Natural killer cell treated with Interleukin-12 subunit alpha and Interleukin-12 subunit beta and Interleukin-15 and Interleukin-18, amount 100 ng/mL, for 72 hours (primary cell): ENCODE measurements at regions not wholly inside any gene's neighbourhood (a gene's known extent, or its start where the extent isn't known, plus 50 kb on each side); places are given as distances from the start of the nearest gene placed in this dataset.
"Not testable (repeated sequence)": the region's sequence is repeated elsewhere in the genome, so short reads cannot be mapped to it uniquely, and the experiment has no call there.

Source experiments
- ATAC-seq, 2 donors: fragments of 150-1000 bp; cut with Tn5 transposase in 1 of 2; sonication (Bioruptor Pico), chemical (Tn5 transposase) in 1 of 2; 2 replicates each; pipeline ENCODE4 v1.10.0; 2021
- DNase-seq: peaks from one replicate; pipeline ENCODE4 v3.0.0; 2022; ENCODE audit warnings: low spot score
- H3K27ac Mint-ChIP-seq, 2 donors: 1 replicate in 1 of 2; 2 replicates in 1 of 2; pipeline ENCODE4 v1.8.0; 2022; ENCODE audit warnings: mixed read lengths in 2 of 2, mild to moderate bottlenecking in 1 of 2, moderate library complexity in 1 of 2
- H3K27me3 Mint-ChIP-seq, 2 donors: 1 replicate in 1 of 2; 2 replicates in 1 of 2; pipeline ENCODE4 v1.8.0; 2022; ENCODE audit warnings: mixed read lengths in 2 of 2
- H3K36me3 Mint-ChIP-seq: one replicate; pipeline ENCODE4 v1.8.0; 2022; ENCODE audit warnings: mixed read lengths
- H3K4me1 Mint-ChIP-seq, 2 donors: 1 replicate in 1 of 2; 2 replicates in 1 of 2; pipeline ENCODE4 v1.8.0; 2022; ENCODE audit warnings: low read depth in 2 of 2, mixed read lengths in 2 of 2, mild to moderate bottlenecking in 1 of 2
- H3K4me3 Mint-ChIP-seq: one replicate; pipeline ENCODE4 v1.8.0; 2022; ENCODE audit warnings: mixed read lengths
- H3K9me3 Mint-ChIP-seq: 2 replicates; pipeline ENCODE4 v1.8.0; 2022; ENCODE audit warnings: mixed read lengths

DNA sequence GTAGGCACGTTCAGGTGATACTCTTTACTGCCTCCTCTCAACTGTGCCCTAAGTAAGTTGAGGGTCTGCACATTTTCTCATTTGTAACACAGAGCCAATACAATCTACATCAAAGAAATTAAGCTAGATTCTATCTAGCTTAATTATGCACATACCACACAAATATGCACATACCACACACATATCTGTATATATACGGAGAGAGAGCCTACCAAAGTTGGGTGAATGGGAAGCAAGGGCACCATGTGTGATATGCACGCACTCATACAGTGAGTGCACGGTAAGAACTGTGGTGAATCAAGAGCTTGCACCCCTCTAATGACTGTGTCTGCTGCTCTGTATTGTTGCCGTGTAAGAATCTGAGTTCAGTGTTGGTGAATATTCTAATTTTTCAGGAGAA lies 314.9 kb downstream of the ZNF326 start:
- Mint-ChIP-seq H3K27ac (no peak overlapping the region), H3K9me3 (no peaks in the 10 kb centered on the region), H3K4me1 (no peaks in the 10 kb centered on the region), H3K36me3 (no peaks in the 10 kb centered on the region), H3K27me3 (peaks cover 0 to 2% of the 10 kb centered on the region in 2 donors), H3K4me3 (no peak overlapping the region)
- DNase-seq = no peak
- no peak for ATAC-seq

DNA sequence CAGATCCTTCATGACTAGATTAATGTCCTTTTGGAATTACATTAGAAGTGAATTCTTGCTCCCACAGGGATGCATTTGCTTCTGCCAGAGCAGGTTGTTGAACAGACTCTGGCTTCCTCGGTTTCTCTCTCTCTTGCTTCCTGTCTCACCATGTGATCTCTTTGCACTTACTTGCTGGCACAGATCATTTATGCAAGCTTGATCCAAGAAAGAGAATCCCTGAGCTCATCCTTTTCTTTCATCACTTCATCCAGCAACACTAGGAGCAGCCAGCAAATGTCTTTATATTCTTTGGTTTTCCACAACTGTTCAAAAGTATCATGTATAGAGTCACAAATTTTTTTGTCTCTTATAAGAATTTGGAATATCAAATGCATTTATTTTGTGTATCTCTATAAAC lies 313.5 kb downstream of the ZNF326 start:
- Mint-ChIP-seq H3K9me3 (peaks cover 6% of the 10 kb centered on the region), H3K27ac (no peak overlapping the region), H3K4me3 (no peak overlapping the region), H3K36me3 (no peaks in the 10 kb centered on the region), H3K4me1 (no peaks in the 10 kb centered on the region), H3K27me3 (peaks cover under 1 to 2% of the 10 kb centered on the region in 2 donors)
- no peak for ATAC-seq
- DNase-seq = no peak

DNA sequence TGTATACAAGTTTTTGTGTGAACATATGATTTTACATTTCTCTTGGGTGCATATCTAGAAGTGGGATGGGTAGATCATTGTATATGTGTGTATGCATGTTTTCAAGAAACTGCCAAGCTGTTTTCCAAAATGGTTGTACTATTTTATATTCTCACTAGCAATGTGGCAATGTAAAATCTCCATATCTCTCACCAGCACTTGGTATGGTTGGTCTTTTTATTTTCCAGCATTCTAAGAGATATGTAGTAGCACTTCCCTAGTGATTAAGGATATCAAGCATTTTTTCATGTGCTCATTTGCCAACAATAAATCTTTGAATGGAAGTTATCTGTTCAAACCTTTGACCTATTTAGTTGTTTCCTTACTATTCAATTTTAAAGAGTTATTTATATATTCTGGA lies 310.7 kb downstream of the ZNF326 start:
- peaks cover 5 to 7% of the 10 kb centered on the region in 2 donors for H3K27me3 Mint-ChIP-seq
- H3K9me3 Mint-ChIP-seq = peaks cover 6% of the 10 kb centered on the region
- DNase-seq (no peak), ATAC-seq (no peak)
- H3K4me1 Mint-ChIP-seq = no peaks in the 10 kb centered on the region
- H3K27ac Mint-ChIP-seq = no peak overlapping the region
- no peaks in the 10 kb centered on the region for H3K36me3 Mint-ChIP-seq
- H3K4me3 Mint-ChIP-seq = no peak overlapping the region

DNA sequence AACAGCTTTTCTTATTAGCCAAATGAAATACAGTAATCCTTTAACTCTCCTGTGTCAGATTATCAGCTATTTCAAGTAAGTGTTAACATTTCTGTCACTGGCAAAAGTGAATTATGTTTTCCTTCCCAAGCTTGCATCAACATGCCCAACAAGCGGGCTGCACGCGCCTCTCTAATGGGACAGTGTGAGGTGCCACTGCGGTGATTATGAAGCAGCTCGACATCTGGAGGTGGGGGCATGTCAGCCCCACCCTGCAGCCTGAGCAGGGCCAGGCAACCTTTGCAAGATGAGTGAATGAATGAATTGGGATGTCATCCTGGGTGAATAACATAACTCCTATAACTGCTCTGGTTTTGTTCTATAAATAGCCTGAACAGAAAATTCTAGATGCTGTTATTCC lies 301.4 kb downstream of the ZNF326 start:
- DNase-seq = no peak
- no peak for ATAC-seq
- H3K4me3 Mint-ChIP-seq = no peak overlapping the region
- no peak overlapping the region for H3K27ac Mint-ChIP-seq
- H3K36me3 Mint-ChIP-seq = no peaks in the 10 kb centered on the region
- no peaks in the 10 kb centered on the region for H3K4me1 Mint-ChIP-seq
- no peaks in the 10 kb centered on the region for H3K9me3 Mint-ChIP-seq
- H3K27me3 Mint-ChIP-seq = peaks cover 12 to 14% of the 10 kb centered on the region in 2 donors

DNA sequence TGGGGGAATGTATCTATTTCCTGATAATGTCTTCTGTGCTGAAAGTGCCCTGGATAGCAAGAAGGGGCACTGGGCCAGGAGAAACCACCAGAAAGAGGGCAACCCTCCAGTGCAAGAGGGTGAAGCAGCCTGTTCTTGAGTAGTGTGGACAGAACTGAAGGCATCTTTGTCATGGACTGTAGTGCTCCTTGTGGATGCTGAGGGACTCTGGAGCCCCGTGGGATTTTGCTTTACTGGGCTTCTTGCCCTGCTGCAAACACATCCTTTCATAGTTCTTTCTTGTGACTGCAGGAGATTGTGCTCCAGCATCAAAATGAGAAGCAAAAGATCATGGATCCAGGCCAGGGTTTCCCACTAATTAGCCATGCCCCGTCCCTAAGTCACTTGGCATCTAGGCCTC lies 300.6 kb downstream of the ZNF326 start:
- Mint-ChIP-seq H3K9me3 (no peaks in the 10 kb centered on the region), H3K27me3 (peaks cover 12 to 21% of the 10 kb centered on the region in 2 donors), H3K4me1 (no peaks in the 10 kb centered on the region)

DNA sequence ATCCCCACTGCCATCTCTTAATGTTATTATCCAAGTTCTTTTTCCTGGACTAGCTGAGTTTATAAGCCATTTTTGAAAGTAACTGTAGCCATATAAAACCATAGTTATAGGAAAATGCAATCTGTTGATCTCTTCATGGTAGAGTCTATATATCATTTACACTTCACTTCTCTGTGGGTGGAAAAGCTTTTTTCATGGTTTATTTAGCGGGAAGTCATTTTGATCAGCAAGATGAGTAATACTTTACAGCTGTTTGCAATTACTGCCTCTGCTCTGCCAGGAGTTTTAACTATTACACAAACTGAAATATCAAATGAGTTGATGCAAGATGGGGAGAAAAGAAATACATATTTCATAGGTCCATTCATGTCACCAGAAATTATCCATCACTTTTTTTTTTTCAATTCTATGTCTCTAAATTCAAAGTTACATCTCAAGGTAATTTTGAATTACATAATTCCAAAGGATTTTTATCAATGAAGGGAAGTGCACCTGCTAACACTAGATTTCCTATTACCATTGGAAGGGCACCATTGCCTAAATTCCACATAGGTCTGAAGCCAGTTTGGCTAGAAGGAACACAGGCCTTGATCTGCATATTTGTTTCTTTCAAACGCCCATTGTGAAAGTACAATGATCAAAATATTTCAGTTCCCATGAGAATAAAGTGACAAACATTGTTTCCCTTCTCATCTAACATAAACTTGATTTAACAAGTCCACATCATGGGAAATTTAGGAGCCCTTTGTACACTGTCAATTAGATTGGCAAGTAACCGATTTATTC lies 296.7 kb downstream of the ZNF326 start:
- DNase-seq = no peak
- H3K27me3 Mint-ChIP-seq = peaks cover 6 to 11% of the 10 kb centered on the region in 2 donors
- ATAC-seq = no peak
- no peaks in the 10 kb centered on the region for H3K4me1 Mint-ChIP-seq
- H3K27ac Mint-ChIP-seq = no peak overlapping the region
- H3K4me3 Mint-ChIP-seq = no peak overlapping the region
- no peaks in the 10 kb centered on the region for H3K36me3 Mint-ChIP-seq
- no peaks in the 10 kb centered on the region for H3K9me3 Mint-ChIP-seq

More for the DNA sequence above, 300.6 kb downstream of the ZNF326 start:
- ATAC-seq (no peak), DNase-seq (no peak)
- Mint-ChIP-seq H3K4me3 (no peak overlapping the region), H3K27ac (no peak overlapping the region), H3K36me3 (no peaks in the 10 kb centered on the region)

DNA sequence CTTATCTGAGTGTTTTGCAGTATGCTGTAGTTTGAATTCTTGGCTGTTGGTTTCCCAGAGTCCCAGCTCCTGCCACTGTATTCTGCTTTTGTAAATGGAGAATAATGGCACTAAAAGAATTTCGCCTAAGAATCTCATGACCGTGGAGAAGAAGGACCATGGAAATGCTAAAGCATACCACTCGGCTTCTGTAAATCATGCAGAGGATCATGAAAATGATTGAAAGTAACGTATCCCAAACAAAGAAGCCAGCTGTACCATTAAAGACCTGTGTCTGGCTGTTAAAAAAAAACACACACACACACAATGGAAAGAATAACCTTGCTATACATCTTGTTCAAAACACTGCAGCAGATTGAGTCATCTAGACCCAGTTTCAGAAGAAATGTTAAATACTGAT lies 287.9 kb downstream of the ZNF326 start:
- no peak overlapping the region for H3K27ac Mint-ChIP-seq
- ATAC-seq (no peak), DNase-seq (no peak)
- H3K27me3 Mint-ChIP-seq = peaks cover 0 to 6% of the 10 kb centered on the region in 2 donors
- H3K9me3 Mint-ChIP-seq = no peaks in the 10 kb centered on the region
- no peaks in the 10 kb centered on the region for H3K36me3 Mint-ChIP-seq
- no peaks in the 10 kb centered on the region for H3K4me1 Mint-ChIP-seq
- no peak overlapping the region for H3K4me3 Mint-ChIP-seq

DNA sequence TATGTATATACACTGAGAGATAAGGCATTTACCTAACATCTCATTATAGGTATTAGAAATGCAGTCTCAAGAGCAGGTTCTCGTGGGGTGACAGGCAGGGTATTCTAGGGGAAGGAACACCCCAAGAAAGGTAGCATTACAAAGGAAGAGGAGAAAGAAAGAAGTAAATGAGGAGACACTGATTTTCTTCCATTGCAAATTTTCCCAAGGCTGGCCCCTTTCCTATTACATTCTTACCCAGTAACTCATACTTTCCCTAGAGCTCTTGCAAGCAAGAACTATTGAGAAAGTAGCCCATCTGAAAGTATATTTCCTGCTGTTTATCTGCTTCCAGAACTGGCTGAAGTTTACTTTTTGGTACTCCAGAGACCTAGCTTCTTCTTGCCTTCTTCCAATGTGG lies 287.0 kb downstream of the ZNF326 start:
- H3K36me3 Mint-ChIP-seq, DNase-seq, ATAC-seq, H3K4me3 Mint-ChIP-seq, H3K9me3 Mint-ChIP-seq, H3K27me3 Mint-ChIP-seq, H3K27ac Mint-ChIP-seq, H3K4me1 Mint-ChIP-seq: not testable (repeated sequence)

DNA sequence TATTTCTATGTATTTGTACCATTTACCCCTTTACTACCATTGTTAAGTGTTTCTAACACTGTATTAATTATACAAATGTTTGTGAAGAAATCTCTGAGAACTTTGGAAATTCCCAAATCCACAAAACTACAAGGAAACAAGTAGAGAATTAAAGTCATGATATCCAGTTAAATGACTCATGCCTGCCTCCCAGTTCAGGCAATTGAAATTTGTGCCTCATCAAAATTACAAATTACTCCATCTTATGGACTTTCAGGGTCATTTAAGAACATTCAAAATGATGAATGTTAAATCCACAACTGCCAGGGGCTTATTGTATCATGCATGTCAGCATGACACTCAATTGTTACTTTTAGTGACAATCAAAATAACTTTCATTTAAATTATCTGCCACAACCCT lies 282.4 kb downstream of the ZNF326 start:
- ATAC-seq (no peak), DNase-seq (no peak)
- no peaks in the 10 kb centered on the region for H3K36me3 Mint-ChIP-seq
- peaks cover 2% of the 10 kb centered on the region for H3K9me3 Mint-ChIP-seq
- H3K27me3 Mint-ChIP-seq = peaks cover 0 to 14% of the 10 kb centered on the region in 2 donors
- H3K27ac Mint-ChIP-seq = no peak overlapping the region
- no peaks in the 10 kb centered on the region for H3K4me1 Mint-ChIP-seq
- no peak overlapping the region for H3K4me3 Mint-ChIP-seq

DNA sequence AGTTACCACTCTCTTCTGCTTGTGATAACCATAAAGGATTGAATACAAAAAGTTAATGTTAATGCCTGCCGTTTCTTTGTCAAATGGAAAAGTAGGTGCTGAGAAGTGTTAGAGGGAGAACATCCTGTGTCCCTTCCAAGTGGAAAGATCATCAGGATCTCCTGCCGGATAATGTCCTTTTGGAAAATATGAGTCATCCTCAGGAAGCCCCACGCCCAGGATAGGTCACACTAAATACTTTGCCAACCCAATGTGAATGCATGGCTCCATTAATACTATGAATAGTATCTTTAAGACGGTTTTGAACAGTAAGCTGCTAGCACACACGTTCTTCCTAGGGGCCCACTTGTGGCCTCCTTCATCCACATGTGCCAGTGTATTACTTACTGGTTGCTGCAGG lies 279.5 kb downstream of the ZNF326 start:
- DNase-seq = no peak
- ATAC-seq = no peak
- Mint-ChIP-seq H3K36me3 (no peaks in the 10 kb centered on the region), H3K4me3 (no peak overlapping the region), H3K4me1 (no peaks in the 10 kb centered on the region), H3K27ac (no peak overlapping the region), H3K27me3 (peaks cover 0 to 8% of the 10 kb centered on the region in 2 donors), H3K9me3 (peaks cover 2% of the 10 kb centered on the region)

DNA sequence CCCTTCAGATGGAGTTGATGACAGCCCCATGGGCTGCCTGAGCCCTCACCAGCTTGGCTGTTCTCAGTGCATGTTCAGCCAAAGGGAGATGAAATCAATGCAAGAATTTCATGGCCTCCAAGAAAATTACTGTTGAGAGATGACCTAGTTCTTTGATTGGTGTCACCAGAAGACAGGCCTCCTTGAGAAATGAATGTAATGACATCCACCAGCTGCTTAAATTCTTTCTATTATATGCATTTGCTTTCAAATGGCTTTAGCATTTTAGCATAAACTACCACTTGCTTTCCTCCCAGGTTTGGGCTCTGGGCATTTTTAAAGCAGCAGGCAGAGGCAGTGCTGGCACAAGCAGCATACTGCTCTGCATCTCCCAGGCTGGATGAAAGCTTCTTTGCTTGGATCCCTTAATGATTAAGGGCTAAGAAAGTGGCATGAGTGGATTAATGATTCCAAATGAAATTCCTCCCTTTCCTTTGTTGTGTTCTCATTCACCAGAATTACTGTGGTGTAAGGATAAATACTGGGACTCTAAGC lies 278.4 kb downstream of the ZNF326 start:
- H3K36me3 Mint-ChIP-seq = no peaks in the 10 kb centered on the region
- peaks cover 0 to 8% of the 10 kb centered on the region in 2 donors for H3K27me3 Mint-ChIP-seq
- peaks cover 2% of the 10 kb centered on the region for H3K9me3 Mint-ChIP-seq
- no peak for DNase-seq
- H3K27ac Mint-ChIP-seq = no peak overlapping the region
- H3K4me1 Mint-ChIP-seq = no peaks in the 10 kb centered on the region
- ATAC-seq = no peak
- no peak overlapping the region for H3K4me3 Mint-ChIP-seq

DNA sequence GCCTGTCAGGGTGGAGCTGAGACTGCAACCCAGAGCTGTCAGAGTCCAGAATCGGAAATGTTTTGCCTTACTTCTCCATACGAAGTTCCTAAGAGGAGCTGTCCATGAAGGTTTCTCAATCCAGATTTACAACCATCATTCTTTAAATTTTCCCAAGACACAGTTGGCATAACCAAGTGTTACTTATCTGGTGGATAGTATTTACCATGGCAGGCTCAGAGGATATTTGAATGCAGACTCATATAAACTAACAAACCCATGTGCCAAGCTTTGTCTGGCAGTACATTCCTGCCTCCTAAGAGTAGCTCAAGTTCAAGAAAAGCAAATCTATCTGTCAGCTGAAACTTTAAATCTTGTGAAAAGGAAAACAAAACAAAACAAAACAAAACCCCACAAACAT lies 267.9 kb downstream of the ZNF326 start:
- H3K4me1 Mint-ChIP-seq = no peaks in the 10 kb centered on the region
- peaks cover 4% of the 10 kb centered on the region for H3K9me3 Mint-ChIP-seq
- H3K4me3 Mint-ChIP-seq = no peak overlapping the region
- no peak overlapping the region for H3K27ac Mint-ChIP-seq
- ATAC-seq (no peak), DNase-seq (no peak)
- H3K36me3 Mint-ChIP-seq = no peaks in the 10 kb centered on the region
- H3K27me3 Mint-ChIP-seq = peaks cover 11 to 15% of the 10 kb centered on the region in 2 donors

DNA sequence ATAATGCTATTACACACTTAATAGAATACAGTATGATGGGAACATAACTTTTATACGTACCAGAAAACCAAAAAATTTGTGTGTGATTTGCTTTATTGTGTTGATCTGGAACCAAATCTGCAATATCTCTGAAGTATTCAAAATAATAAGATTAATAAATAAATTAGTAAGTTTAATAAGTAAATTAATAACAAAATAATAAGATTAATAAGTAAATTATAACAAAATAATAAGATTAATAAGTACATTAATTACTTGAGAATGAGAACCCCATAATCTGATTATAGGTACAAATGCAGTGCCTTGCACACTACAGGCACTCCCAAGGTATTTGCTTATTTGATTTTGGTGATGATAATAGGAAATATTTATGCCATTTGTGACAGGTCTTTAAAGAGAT lies 267.4 kb downstream of the ZNF326 start:
- ATAC-seq = no peak
- no peak overlapping the region for H3K4me3 Mint-ChIP-seq
- H3K27me3 Mint-ChIP-seq = peaks cover 11 to 20% of the 10 kb centered on the region in 2 donors
- no peak for DNase-seq
- H3K9me3 Mint-ChIP-seq = peaks cover 4% of the 10 kb centered on the region
- no peak overlapping the region for H3K27ac Mint-ChIP-seq
- H3K4me1 Mint-ChIP-seq = no peaks in the 10 kb centered on the region
- no peaks in the 10 kb centered on the region for H3K36me3 Mint-ChIP-seq

DNA sequence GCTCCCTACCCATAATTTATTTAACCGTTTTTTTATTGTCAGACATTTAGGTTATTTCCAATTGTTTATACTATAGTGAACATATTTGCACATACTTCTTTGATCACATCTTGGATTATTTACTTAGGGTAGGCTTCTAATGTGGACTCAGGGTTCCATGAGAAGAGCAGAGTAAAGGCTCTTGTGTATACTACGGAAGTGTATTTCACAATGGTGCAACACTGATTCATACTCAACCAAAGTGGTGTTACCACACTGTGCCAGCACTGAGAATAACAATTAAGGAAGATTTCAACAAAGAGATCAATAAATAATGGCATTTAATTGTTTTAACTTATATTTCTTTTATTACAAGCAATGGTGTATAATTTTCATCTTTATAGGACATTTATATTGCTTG lies 251.2 kb downstream of the ZNF326 start:
- H3K9me3 Mint-ChIP-seq = peaks cover 14% of the 10 kb centered on the region
- no peak for DNase-seq
- H3K36me3 Mint-ChIP-seq = peaks cover 4% of the 10 kb centered on the region
- no peak overlapping the region for H3K27ac Mint-ChIP-seq
- no peaks in the 10 kb centered on the region for H3K4me1 Mint-ChIP-seq
- no peak for ATAC-seq
- H3K27me3 Mint-ChIP-seq = peaks cover 4 to 7% of the 10 kb centered on the region in 2 donors
- no peak overlapping the region for H3K4me3 Mint-ChIP-seq

DNA sequence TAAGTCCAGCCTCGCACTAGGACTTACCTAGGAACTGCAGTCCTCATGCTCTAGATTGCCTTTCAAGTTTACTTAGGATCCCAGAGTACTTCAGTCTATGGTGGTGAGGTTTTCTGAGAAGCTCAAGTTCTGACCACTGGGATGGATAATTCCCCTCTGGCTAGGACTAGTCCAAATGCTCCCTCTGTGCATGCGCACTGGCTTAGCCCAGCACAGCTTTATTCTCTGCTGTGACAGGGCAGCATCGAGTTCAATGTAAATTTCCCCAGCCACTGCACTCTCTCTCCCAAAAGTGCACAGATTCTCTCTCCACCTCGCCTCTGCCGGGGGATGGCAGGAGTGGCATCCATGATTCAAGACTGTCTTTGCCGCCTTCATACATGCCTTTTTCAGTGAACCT lies 241.6 kb downstream of the ZNF326 start:
- Mint-ChIP-seq H3K4me1 (no peaks in the 10 kb centered on the region), H3K4me3 (no peak overlapping the region), H3K27me3 (peaks cover 8 to 21% of the 10 kb centered on the region in 2 donors), H3K27ac (no peak overlapping the region), H3K9me3 (peaks cover 11% of the 10 kb centered on the region), H3K36me3 (no peaks in the 10 kb centered on the region)
- DNase-seq (no peak), ATAC-seq (peak in 1 of 2 donors; percentile 17)
